ENCODE measurements at regions not wholly inside any gene's neighbourhood (a gene's known extent, or its start where the extent isn't known, plus 50 kb on each side); places are given as distances from the start of the nearest gene placed in this dataset.

DNA sequence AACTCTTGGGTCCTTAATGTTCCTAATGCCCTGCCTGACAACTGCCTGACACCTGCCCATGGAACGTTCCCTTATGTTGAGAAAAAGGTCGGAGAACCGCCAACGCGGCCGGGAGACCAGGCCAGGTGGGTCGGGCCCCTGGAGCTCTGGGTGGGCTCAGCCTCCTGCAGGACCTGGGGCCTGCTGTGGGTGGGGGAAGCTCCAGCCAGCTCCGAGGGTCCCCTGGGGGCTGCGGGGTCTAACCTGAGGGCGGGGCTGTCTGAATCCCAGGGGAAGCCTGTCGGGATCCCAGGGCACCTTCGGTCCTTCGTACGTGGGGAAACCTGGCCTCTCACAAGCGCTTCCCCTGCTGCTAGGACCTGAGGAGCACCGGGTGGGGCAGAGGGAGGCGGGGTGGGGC is 296.0 kb downstream of the NDUFA10 start:
- TF ChIP-seq POLR2AphosphoS5 (IDR thresholded peaks at IDR 0.05) (no peak), POLR2A (IDR thresholded peaks at IDR 0.05) (no peak)
- TF ChIP-seq, protein P1, sequence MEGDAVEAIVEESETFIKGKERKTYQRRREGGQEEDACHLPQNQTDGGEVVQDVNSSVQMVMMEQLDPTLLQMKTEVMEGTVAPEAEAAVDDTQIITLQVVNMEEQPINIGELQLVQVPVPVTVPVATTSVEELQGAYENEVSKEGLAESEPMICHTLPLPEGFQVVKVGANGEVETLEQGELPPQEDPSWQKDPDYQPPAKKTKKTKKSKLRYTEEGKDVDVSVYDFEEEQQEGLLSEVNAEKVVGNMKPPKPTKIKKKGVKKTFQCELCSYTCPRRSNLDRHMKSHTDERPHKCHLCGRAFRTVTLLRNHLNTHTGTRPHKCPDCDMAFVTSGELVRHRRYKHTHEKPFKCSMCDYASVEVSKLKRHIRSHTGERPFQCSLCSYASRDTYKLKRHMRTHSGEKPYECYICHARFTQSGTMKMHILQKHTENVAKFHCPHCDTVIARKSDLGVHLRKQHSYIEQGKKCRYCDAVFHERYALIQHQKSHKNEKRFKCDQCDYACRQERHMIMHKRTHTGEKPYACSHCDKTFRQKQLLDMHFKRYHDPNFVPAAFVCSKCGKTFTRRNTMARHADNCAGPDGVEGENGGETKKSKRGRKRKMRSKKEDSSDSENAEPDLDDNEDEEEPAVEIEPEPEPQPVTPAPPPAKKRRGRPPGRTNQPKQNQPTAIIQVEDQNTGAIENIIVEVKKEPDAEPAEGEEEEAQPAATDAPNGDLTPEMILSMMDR (IDR thresholded peaks at IDR 0.05), result no peak
